ENCODE measurements at regions not wholly inside any gene's neighbourhood (a gene's known extent, or its start where the extent isn't known, plus 50 kb on each side); places are given as distances from the start of the nearest gene placed in this dataset.

DNA sequence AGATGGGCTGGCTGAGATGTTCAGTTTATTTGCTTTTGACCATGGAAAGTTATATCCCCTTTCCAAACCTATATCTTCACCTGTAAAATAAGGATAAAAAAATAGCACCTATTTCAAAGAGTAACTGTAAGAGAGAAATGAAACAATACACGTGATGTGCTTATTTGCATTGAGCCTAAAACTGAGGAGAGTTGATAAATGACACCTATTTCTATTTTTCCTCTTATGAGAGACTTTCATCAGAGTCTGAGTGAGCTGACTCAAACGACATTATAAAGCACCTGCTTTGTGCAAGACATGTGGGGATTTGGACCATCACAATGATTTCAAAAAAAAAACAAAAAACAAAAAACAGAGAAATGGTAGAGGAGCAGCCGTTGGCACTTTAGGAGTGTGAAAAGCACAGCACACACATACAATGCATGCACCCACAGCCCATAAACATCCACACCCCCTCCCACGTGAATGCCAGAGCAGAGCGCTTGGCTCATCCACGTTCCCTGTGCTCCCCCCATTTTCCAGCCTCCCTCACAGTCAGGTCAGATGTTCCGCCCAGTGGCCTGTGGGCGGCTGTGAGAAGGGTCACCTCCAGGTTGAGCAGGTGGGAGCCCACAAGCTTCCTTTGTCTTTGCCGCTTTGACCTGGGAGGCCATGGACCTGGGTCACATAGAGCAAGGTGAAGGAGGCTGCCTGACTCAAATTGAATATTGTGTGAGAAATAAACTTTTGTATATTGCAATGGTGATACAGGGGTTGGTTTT, 253.2 kb upstream of the ZNF32 start:
- TF ChIP-seq, protein P1, sequence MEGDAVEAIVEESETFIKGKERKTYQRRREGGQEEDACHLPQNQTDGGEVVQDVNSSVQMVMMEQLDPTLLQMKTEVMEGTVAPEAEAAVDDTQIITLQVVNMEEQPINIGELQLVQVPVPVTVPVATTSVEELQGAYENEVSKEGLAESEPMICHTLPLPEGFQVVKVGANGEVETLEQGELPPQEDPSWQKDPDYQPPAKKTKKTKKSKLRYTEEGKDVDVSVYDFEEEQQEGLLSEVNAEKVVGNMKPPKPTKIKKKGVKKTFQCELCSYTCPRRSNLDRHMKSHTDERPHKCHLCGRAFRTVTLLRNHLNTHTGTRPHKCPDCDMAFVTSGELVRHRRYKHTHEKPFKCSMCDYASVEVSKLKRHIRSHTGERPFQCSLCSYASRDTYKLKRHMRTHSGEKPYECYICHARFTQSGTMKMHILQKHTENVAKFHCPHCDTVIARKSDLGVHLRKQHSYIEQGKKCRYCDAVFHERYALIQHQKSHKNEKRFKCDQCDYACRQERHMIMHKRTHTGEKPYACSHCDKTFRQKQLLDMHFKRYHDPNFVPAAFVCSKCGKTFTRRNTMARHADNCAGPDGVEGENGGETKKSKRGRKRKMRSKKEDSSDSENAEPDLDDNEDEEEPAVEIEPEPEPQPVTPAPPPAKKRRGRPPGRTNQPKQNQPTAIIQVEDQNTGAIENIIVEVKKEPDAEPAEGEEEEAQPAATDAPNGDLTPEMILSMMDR (IDR thresholded peaks at IDR 0.05; ENCODE audit: low read length, missing control alignments): no peak
- DNase-seq (ENCODE audit: low read depth): no peak
- H3K4me3 ChIP-seq (replicated peaks; ENCODE audit: low read depth, low read length): no peak overlapping the region

DNA sequence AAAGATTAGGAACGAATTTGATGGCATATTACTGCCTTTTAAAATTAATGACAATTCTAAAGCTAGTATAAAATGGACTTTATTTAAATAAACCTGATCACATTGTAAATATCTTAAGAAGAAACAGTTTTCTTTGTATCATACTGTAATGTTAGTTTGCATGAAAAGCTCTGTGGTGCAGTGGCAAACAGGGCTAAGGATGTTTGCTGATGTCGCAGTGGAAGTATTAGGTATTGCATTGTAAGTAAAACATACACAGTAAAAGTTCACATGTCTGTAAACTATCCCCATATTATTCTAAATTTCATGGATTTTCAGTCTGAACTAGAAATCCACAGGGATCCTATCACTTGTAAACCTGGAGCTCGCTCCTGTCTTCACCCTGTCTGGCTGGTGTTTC, 252.6 kb upstream of the ZNF32 start:
- no peak overlapping the region for H3K4me3 ChIP-seq (replicated peaks; ENCODE audit: low read depth, low read length)
- TF ChIP-seq, protein P1 (IDR thresholded peaks at IDR 0.05; ENCODE audit: low read length, missing control alignments): peak; percentile 30
- DNase-seq (ENCODE audit: low read depth): peak; percentile 16

DNA sequence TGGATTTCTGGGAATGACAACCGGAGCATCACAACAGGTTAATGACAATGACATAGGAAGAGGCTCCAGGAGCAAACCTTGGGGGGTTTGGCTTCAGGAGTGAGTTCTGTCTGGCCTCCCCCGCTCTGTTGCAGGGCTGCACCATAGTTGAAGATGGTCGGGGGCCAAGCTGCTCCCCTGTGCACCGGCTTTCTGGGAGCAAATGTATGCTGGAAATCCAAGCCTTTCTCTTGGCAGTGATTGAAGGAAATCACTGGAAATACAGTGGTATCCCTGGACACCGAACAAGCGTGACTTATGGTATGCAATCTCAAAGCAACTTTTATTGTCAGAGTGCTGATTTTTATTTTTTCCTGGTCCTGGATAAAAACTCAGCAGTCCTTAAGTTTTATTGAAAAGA, 251.9 kb upstream of the ZNF32 start:
- TF ChIP-seq, protein P1 (IDR thresholded peaks at IDR 0.05; ENCODE audit: low read length, missing control alignments): no peak
- no peak overlapping the region for H3K4me3 ChIP-seq (replicated peaks; ENCODE audit: low read depth, low read length)
- no peak for DNase-seq (ENCODE audit: low read depth)

DNA sequence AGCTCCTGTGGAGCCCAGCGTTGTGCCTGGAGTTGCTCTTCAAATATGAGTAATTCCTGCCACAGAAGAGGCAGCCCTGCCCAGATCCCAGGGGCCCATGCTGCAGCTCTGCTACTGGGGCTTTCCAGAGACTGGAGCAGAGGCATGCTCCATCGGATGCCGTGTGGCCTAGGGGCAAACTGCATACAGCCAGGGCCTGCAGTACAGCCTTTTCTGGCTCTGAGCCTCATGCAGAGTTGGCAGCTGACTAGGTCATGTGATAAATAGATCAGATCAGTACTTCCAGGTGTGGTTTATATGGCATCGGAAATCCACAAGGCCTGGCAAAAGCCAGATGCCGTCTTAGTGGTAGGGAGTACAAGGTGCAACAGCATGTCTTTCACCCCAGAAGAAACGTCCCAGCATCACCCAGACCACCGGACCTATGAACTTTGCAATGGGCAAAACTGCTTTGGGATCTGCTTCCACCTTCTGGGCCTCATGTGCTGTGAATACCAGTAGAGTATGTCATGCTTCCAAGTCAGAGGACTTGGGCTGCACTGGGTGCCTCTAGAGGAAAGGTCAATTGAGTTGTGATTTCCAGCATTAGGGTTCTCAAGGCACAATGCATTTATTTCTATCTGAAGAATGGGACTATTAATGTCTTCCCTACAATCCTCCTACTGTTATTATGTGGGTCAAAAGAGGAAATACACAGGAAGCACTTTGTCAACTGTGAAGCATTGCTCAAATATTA, 250.7 kb upstream of the ZNF32 start:
- TF ChIP-seq, protein P1 (IDR thresholded peaks at IDR 0.05; ENCODE audit: low read length, missing control alignments): no peak
- H3K4me3 ChIP-seq (replicated peaks; ENCODE audit: low read depth, low read length): no peak overlapping the region
- no peak for DNase-seq (ENCODE audit: low read depth)

DNA sequence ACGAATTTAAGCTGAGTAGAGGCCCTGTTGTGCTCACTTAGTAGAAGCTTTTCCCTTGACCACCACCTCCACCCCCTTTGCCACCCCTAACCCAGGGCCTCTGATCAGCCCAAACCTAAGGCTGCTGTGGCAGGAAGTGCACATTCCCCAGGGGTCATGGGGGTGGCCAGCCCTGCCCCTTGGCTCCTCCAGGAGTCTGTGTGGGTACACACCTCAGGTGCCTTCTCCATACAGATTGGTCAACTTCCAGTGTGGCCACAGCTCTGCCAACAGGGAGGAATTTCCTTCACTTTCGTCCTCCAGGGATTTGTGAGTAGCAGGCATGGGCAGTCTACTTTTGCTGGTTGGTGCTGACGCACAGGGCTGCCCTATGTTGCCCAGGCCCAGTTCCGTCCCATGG, 249.9 kb upstream of the ZNF32 start:
- no peak overlapping the region for H3K4me3 ChIP-seq (replicated peaks; ENCODE audit: low read depth, low read length)
- TF ChIP-seq, protein P1 (IDR thresholded peaks at IDR 0.05; ENCODE audit: low read length, missing control alignments): no peak
- DNase-seq (ENCODE audit: low read depth): no peak

DNA sequence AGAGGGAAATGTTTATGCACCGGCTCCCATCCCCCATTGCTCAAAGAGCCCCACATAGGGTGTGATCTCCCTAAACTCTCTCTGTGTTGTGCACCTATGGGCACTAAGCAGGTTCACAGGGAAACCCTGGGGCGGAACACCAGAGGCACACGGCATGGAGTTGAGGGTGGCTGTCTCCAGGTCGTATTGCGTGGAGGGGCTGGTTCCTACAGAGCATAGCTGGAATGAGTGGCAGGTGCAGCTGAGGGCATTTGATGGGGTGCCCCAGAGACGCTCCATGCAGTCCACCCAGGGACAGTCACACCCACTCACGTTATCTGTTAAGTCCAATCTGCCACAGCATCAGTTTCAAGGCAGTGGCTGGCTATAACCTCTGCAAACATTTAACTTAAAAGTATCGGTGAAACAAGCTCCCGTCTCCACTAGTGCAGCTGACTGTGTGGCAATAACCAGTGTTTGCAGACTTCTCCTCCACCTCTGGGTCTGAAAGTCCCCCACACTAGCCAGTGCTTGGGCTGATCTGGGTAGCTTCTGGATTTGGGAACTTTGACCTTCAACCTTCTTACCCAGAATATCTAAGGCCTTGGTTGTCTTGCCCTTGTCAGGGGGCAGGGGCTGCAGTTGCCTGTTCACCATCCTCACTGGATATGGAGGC, 249.2 kb upstream of the ZNF32 start:
- no peak overlapping the region for H3K4me3 ChIP-seq (replicated peaks; ENCODE audit: low read depth, low read length)
- no peak for DNase-seq (ENCODE audit: low read depth)
- TF ChIP-seq, protein P1 (IDR thresholded peaks at IDR 0.05; ENCODE audit: low read length, missing control alignments): no peak

All from fibroblast of pulmonary artery (primary cell).